ENCODE measurements at regions not wholly inside any gene's neighbourhood (a gene's known extent, or its start where the extent isn't known, plus 50 kb on each side); places are given as distances from the start of the nearest gene placed in this dataset.

GRCh38 chr3:177642804-177643125 lies 445.5 kb upstream of the TBL1XR1 start:
- DNase-seq = no peak
- TF ChIP-seq CTCF (IDR thresholded peaks at IDR 0.05) (no peak), POLR2A (IDR thresholded peaks at IDR 0.05) (no peak)
- Histone ChIP-seq H3K27ac (no peak overlapping the region), H3K36me3 (ENCODE audit: low read depth, missing control alignments) (no peaks in the 10 kb centered on the region), H3K4me3 (no peak overlapping the region), H3K9me3 (no peaks in the 10 kb centered on the region), H3K4me1 (no peaks in the 10 kb centered on the region), H3K27me3 (no peaks in the 10 kb centered on the region)
- 89 to 93% methylated on average over 3 of the region's 3 CpGs for WGBS, 2 donors
- intact Hi-C loops (cut with DNase I; ENCODE audit: low total_unique reads) = no loop called here

GRCh38 chr3:177646749-177647148 lies 449.5 kb upstream of the TBL1XR1 start:
- intact Hi-C loops (cut with DNase I; ENCODE audit: low total_unique reads) = no loop called here
- WGBS, 2 donors = 88 to 92% methylated on average over 3 of the region's 3 CpGs
- DNase-seq = no peak

GRCh38 chr3:177647341-177647740 lies 450.1 kb upstream of the TBL1XR1 start:
- no peak for DNase-seq
- Histone ChIP-seq H3K36me3 (ENCODE audit: low read depth, missing control alignments) (no peaks in the 10 kb centered on the region), H3K4me1 (no peaks in the 10 kb centered on the region), H3K9me3 (no peaks in the 10 kb centered on the region), H3K4me3 (no peak overlapping the region), H3K27ac (no peak overlapping the region), H3K27me3 (no peaks in the 10 kb centered on the region)
- 86 to 90% methylated on average over 3 of the region's 3 CpGs for WGBS, 2 donors
- intact Hi-C loops (cut with DNase I; ENCODE audit: low total_unique reads) = no loop called here
- TF ChIP-seq CTCF (IDR thresholded peaks at IDR 0.05) (no peak), POLR2A (IDR thresholded peaks at IDR 0.05) (no peak)

More at GRCh38 chr3:177646749-177647148, 449.5 kb upstream of the TBL1XR1 start:
- H3K4me3 ChIP-seq = no peak overlapping the region
- TF ChIP-seq CTCF (IDR thresholded peaks at IDR 0.05) (no peak), POLR2A (IDR thresholded peaks at IDR 0.05) (no peak)
- no peaks in the 10 kb centered on the region for H3K4me1 ChIP-seq
- H3K27ac ChIP-seq = no peak overlapping the region
- H3K27me3 ChIP-seq = no peaks in the 10 kb centered on the region
- no peaks in the 10 kb centered on the region for H3K36me3 ChIP-seq (ENCODE audit: low read depth, missing control alignments)
- H3K9me3 ChIP-seq = no peaks in the 10 kb centered on the region

- H3K27ac ChIP-seq = no peak overlapping the region
- WGBS, 2 donors = 57 to 73% methylated on average over 4 of the region's 4 CpGs
- intact Hi-C loops (cut with DNase I; ENCODE audit: low total_unique reads) = no loop called here
- H3K27me3 ChIP-seq = no peaks in the 10 kb centered on the region
- DNase-seq = no peak
- H3K4me3 ChIP-seq = no peak overlapping the region
- H3K4me1 ChIP-seq = no peaks in the 10 kb centered on the region
- H3K36me3 ChIP-seq (ENCODE audit: low read depth, missing control alignments) = no peaks in the 10 kb centered on the region
- no peaks in the 10 kb centered on the region for H3K9me3 ChIP-seq
- TF ChIP-seq CTCF (IDR thresholded peaks at IDR 0.05) (no peak), POLR2A (IDR thresholded peaks at IDR 0.05) (no peak)
Measured at GRCh38 chr3:177647876-177648275, 450.6 kb upstream of the TBL1XR1 start.

GRCh38 chr3:177652556-177653291 lies 455.4 kb upstream of the TBL1XR1 start:
- WGBS, 2 donors = 64 to 72% methylated on average over 5 of the region's 5 CpGs
- H3K27ac ChIP-seq = no peak overlapping the region
- TF ChIP-seq CTCF (IDR thresholded peaks at IDR 0.05) (no peak), POLR2A (IDR thresholded peaks at IDR 0.05) (no peak)
- no peak overlapping the region for H3K4me3 ChIP-seq
- DNase-seq = no peak
- no peaks in the 10 kb centered on the region for H3K9me3 ChIP-seq
- no peaks in the 10 kb centered on the region for H3K36me3 ChIP-seq (ENCODE audit: low read depth, missing control alignments)
- no peaks in the 10 kb centered on the region for H3K27me3 ChIP-seq
- intact Hi-C loops (cut with DNase I; ENCODE audit: low total_unique reads) = no loop called here
- H3K4me1 ChIP-seq = no peaks in the 10 kb centered on the region

Measured in testis (tissue), 2 donors.